ENCODE measurements at regions not wholly inside any gene's neighbourhood (a gene's known extent, or its start where the extent isn't known, plus 50 kb on each side); places are given as distances from the start of the nearest gene placed in this dataset.

DNA sequence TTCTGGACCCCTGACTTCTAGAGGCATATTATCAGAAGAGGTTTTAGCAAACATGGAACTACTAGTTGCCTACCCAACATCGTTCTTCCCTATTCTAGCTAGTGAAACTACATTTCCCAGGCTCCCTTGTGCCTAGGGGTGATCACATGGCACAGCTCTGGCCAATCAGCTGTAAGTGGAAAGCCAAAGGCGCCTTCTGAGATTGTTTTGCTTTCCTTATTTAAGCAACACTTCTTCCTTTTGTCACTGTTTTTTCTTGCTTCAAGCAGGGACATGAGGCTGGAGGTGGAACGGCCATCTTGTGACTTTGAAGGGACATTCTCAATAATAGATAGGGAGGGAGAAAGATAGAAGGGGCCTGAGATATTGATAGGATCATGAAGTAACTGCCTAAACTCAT, 136.7 kb downstream of the ZNF664 start (continued):
- TF ChIP-seq ZNF3 (CRISPR knock-in tag; IDR thresholded peaks at IDR 0.05) (no peak), RBBP5 (IDR thresholded peaks at IDR 0.05; ENCODE audit: borderline replicate concordance, insufficient read depth, low read length, poor library complexity, severe bottlenecking) (no peak), DDX20 (tag; IDR thresholded peaks at IDR 0.05; ENCODE audit: low read depth) (no peak), RB1 (IDR thresholded peaks at IDR 0.05; ENCODE audit: low read depth) (no peak), ZNF778 (CRISPR knock-in tag; IDR thresholded peaks at IDR 0.05) (no peak), PHTF2 (CRISPR knock-in tag; IDR thresholded peaks at IDR 0.05) (no peak), NR2C2 (CRISPR knock-in tag; IDR thresholded peaks at IDR 0.05) (no peak), NR2C2 (tag; IDR thresholded peaks at IDR 0.05) (peak; percentile 26; the same call in 1 of the 2 replicates), ADNP (tag; IDR thresholded peaks at IDR 0.05) (no peak), SMARCB1 (IDR thresholded peaks at IDR 0.05; ENCODE audit: insufficient read length, low read depth) (no peak), ZKSCAN1 (IDR thresholded peaks at IDR 0.05; ENCODE audit: low read depth, low read length) (no peak), GABPB2 (CRISPR knock-in tag; conservative IDR thresholded peaks at IDR 0.05) (no peak), HEY1 (CRISPR knock-in tag; IDR thresholded peaks at IDR 0.05; ENCODE audit: borderline replicate concordance) (no peak), ZNF354B (CRISPR knock-in tag; IDR thresholded peaks at IDR 0.05) (no peak), KDM5B (IDR thresholded peaks at IDR 0.05; ENCODE audit: insufficient replicate concordance, low read depth, low read length) (no peak), RFX7 (CRISPR knock-in tag; IDR thresholded peaks at IDR 0.05) (no peak), DIDO1 (tag; IDR thresholded peaks at IDR 0.05; ENCODE audit: low read depth) (peak; percentile 45; the same call in 1 of the 2 replicates), ZNF146 (CRISPR knock-in tag; IDR thresholded peaks at IDR 0.05; ENCODE audit: unreplicated experiment) (no peak), CHD1 (IDR thresholded peaks at IDR 0.05; ENCODE audit: low read length) (no peak), PHB2 (IDR thresholded peaks at IDR 0.05; ENCODE audit: low read depth) (no peak), SIX5 (IDR thresholded peaks at IDR 0.05; ENCODE audit: borderline replicate concordance in 1 of 2, insufficient read depth in 1 of 2, low read depth in 1 of 2, low read length in 2 of 2) (peak; percentile 80 to 87), PRPF4 (IDR thresholded peaks at IDR 0.05; ENCODE audit: insufficient read depth, low read depth, low read length, poor library complexity, severe bottlenecking) (no peak), ZFP1 (CRISPR knock-in tag; IDR thresholded peaks at IDR 0.05) (no peak), MEF2A (IDR thresholded peaks at IDR 0.05; ENCODE audit: control insufficient read depth, low read depth, low read length) (no peak), IRF1 (CRISPR knock-in tag; IDR thresholded peaks at IDR 0.05; ENCODE audit: borderline replicate concordance) (no peak), YY1 (IDR thresholded peaks at IDR 0.05; ENCODE audit: borderline replicate concordance in 1 of 3, control insufficient read depth in 1 of 3, extremely low read depth in 1 of 3, insufficient read depth in 3 of 3, insufficient read length in 1 of 3, insufficient replicate concordance in 2 of 3, low read depth in 1 of 3, low read length in 2 of 3) (peak in 1 of 3 experiments; percentile 8), CREM (IDR thresholded peaks at IDR 0.05; ENCODE audit: low read depth) (peak; percentile 41), ZNF551 (CRISPR knock-in tag; IDR thresholded peaks at IDR 0.05) (no peak)
- TF ChIP-seq, protein P1, sequence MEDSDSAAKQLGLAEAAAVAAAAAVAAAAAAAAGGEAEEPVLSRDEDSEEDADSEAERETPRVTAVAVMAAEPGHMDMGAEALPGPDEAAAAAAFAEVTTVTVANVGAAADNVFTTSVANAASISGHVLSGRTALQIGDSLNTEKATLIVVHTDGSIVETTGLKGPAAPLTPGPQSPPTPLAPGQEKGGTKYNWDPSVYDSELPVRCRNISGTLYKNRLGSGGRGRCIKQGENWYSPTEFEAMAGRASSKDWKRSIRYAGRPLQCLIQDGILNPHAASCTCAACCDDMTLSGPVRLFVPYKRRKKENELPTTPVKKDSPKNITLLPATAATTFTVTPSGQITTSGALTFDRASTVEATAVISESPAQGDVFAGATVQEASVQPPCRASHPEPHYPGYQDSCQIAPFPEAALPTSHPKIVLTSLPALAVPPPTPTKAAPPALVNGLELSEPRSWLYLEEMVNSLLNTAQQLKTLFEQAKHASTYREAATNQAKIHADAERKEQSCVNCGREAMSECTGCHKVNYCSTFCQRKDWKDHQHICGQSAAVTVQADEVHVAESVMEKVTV (CRISPR knock-in tag; IDR thresholded peaks at IDR 0.05): no peak
